CD14-positive monocyte (primary cell): ENCODE measurements at regions not wholly inside any gene's neighbourhood (a gene's known extent, or its start where the extent isn't known, plus 50 kb on each side); places are given as distances from the start of the nearest gene placed in this dataset.

ENCODE experiments used
- DNase-seq, 3 donors: peaks; one replicate each; pipeline ENCODE4 v3.0.0-alpha.2; 2011 to 2022
- H2AFZ ChIP-seq: 2 replicates; pipeline ENCODE4 v1.6.0; 2012; ENCODE audit warnings: mild to moderate bottlenecking, low read depth, low read length, inconsistent platforms; ENCODE audit not compliant: insufficient read depth, poor library complexity, severe bottlenecking
- H3K27ac ChIP-seq, 2 donors: 1 replicate in 1 of 2; 2 replicates in 1 of 2; pipeline ENCODE4 v1.5.1; 2012 to 2013; ENCODE audit warnings: low read length in 2 of 2, control low read depth in 1 of 2, inconsistent platforms in 1 of 2, low read depth in 1 of 2, mild to moderate bottlenecking in 1 of 2
- H3K27me3 ChIP-seq, 2 donors: one replicate each; pipeline versions ENCODE4 v1.6.0 to v1.6.1; 2011 to 2013; ENCODE audit warnings: low read length in 2 of 2; ENCODE audit not compliant: control insufficient read depth in 2 of 2, insufficient read depth in 2 of 2
- H3K36me3 ChIP-seq, 2 donors: replicated peaks in 1 of 2; 1 replicate in 1 of 2; 2 replicates in 1 of 2; pipeline versions ENCODE4 v1.5.1 to v1.6.1; 2012 to 2013; ENCODE audit warnings: low read length in 2 of 2, control low read depth in 1 of 2, inconsistent platforms in 1 of 2, mild to moderate bottlenecking in 1 of 2; ENCODE audit not compliant: insufficient read depth in 2 of 2, control insufficient read depth in 1 of 2
- H3K4me1 ChIP-seq, 2 donors: 1 replicate in 1 of 2; 2 replicates in 1 of 2; pipeline versions ENCODE4 v1.5.1 to v1.6.1; 2012 to 2013; ENCODE audit warnings: low read length in 2 of 2, control low read depth in 1 of 2, inconsistent platforms in 1 of 2, mild to moderate bottlenecking in 1 of 2, moderate library complexity in 1 of 2; ENCODE audit not compliant: insufficient read depth in 2 of 2, control insufficient read depth in 1 of 2
- H3K4me2 ChIP-seq: replicated peaks from 2 replicates; pipeline ENCODE3; 2012; ENCODE audit warnings: low read length, moderate library complexity, mild to moderate bottlenecking; ENCODE audit not compliant: poor library complexity, severe bottlenecking; ENCODE audit errors: extremely low read depth
- H3K4me3 ChIP-seq, 3 experiments: fragments of 200-600 bp in 1 of 3; sonication (generic) in 1 of 3; replicated peaks in 1 of 3; 1 replicate in 2 of 3; 2 replicates in 1 of 3; pipeline ENCODE4 v1.5.1; 2011 to 2013; ENCODE audit warnings: low read length in 3 of 3, mild to moderate bottlenecking in 3 of 3, control low read depth in 2 of 3, low read depth in 2 of 3, inconsistent platforms in 1 of 3, moderate library complexity in 1 of 3
- H3K79me2 ChIP-seq: 2 replicates; pipeline ENCODE4 v1.6.0; 2012; ENCODE audit warnings: mild to moderate bottlenecking, control low read depth, inconsistent platforms, low read length, moderate library complexity; ENCODE audit not compliant: insufficient read depth
- H3K9ac ChIP-seq: 2 replicates; pipeline ENCODE4 v1.6.0; 2017; ENCODE audit warnings: low read length, mild to moderate bottlenecking; ENCODE audit not compliant: insufficient read depth, poor library complexity, severe bottlenecking
- H3K9me3 ChIP-seq, 2 donors: replicated peaks in 1 of 2; 1 replicate in 1 of 2; 2 replicates in 1 of 2; pipeline versions ENCODE4 v1.5.1 to v1.6.1; 2012 to 2013; ENCODE audit warnings: low read length in 2 of 2, control low read depth in 1 of 2; ENCODE audit not compliant: control insufficient read depth in 1 of 2, insufficient read depth in 1 of 2
- H4K20me1 ChIP-seq: 2 replicates; pipeline ENCODE4 v1.6.0; 2012; ENCODE audit warnings: mild to moderate bottlenecking, low read length, control low read depth, moderate library complexity; ENCODE audit not compliant: insufficient read depth
- H3K27ac Mint-ChIP-seq, 7 donors: one replicate each; pipeline ENCODE4 v1.8.0; 2020; ENCODE audit warnings: mild to moderate bottlenecking in 7 of 7, mixed read lengths in 7 of 7, moderate library complexity in 6 of 7, inconsistent platforms in 2 of 7
- H3K27me3 Mint-ChIP-seq, 3 donors: one replicate each; pipeline ENCODE4 v1.8.0; 2021 to 2022; ENCODE audit warnings: low read depth in 3 of 3, mild to moderate bottlenecking in 3 of 3, mixed read lengths in 3 of 3, moderate library complexity in 3 of 3, inconsistent platforms in 1 of 3
- H3K36me3 Mint-ChIP-seq, 2 donors: one replicate each; pipeline ENCODE4 v1.8.0; 2020; ENCODE audit warnings: mixed read lengths in 2 of 2, inconsistent platforms in 1 of 2, mild to moderate bottlenecking in 1 of 2
- H3K4me1 Mint-ChIP-seq: one replicate; pipeline ENCODE4 v1.8.0; 2020; ENCODE audit warnings: mild to moderate bottlenecking, mixed read lengths
- H3K4me3 Mint-ChIP-seq, 2 donors: one replicate each; pipeline ENCODE4 v1.8.0; 2020; ENCODE audit warnings: mild to moderate bottlenecking in 2 of 2, mixed read lengths in 2 of 2, moderate library complexity in 1 of 2
- H3K9me3 Mint-ChIP-seq, 7 donors: one replicate each; pipeline ENCODE4 v1.8.0; 2020 to 2022; ENCODE audit warnings: mixed read lengths in 7 of 7, mild to moderate bottlenecking in 6 of 7, moderate library complexity in 6 of 7, inconsistent platforms in 2 of 7
- WGBS: methylation state at CpG from one replicate; pipeline ENCODE4 v1.1.5; 2013; ENCODE audit warnings: missing lambda C conversion rate; ENCODE audit not compliant: insufficient coverage; 5-methylcytosine and 5-hydroxymethylcytosine counted together
- intact Hi-C, 2 donors: fragments of 100-400 bp; cut with micrococcal nuclease; formaldehyde crosslinking; loops; one replicate each; pipeline versions ENCODE4 v1.15.0 to v1.15.1; 2023
- TF ChIP-seq, protein P1 (sequence below): fragments of 200-600 bp; IDR thresholded peaks from one replicate; pipeline ENCODE4 v1.8.0; 2022; ENCODE audit warnings: antibody characterized with exemption, mild to moderate bottlenecking

DNA sequence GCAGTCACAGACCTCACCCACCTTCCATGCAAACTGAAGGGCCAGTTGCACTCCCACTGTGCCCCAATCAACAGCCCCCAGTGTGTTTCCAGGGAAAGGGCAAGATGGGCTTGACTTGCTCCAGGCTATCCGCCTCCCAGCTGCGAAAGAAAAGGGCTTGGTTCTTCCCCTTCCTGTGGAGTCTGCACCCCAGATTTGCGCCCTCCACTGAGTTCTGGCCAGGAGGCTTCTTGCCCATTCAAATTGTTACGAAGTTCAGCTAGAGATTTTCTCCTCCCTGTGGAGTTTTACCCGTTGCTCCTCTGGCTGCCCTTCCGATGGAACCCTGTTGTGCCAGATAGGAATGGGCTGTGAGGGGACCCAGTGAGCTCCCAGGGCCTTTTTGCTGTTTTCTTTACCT lies 1096.9 kb upstream of the ALCAM start:
- Histone ChIP-seq H3K79me2 (no peaks in the 10 kb centered on the region), H3K4me2 (no peak overlapping the region), H3K36me3 (no peaks in the 10 kb centered on the region), H3K4me1 (no peaks in the 10 kb centered on the region), H3K4me3 (no peak overlapping the region), H3K27ac (no peak overlapping the region), H4K20me1 (no peaks in the 10 kb centered on the region), H3K9ac (no peak overlapping the region), H3K27me3 (no peaks in the 10 kb centered on the region), H3K9me3 (peaks cover 0 to 7% of the 10 kb centered on the region in 2 donors), H2AFZ (no peak overlapping the region)
- intact Hi-C loops, result no loop called here
- Mint-ChIP-seq H3K4me1 (no peaks in the 10 kb centered on the region), H3K4me3 (no peak overlapping the region), H3K9me3 (peaks cover 0 to 12% (median 5%) of the 10 kb centered on the region in 7 donors), H3K27me3 (no peaks in the 10 kb centered on the region), H3K36me3 (no peaks in the 10 kb centered on the region), H3K27ac (no peak overlapping the region)
- DNase-seq, result no peak
- WGBS, result 96% methylated on average over 4 of the region's 6 CpGs
- TF ChIP-seq, protein P1, sequence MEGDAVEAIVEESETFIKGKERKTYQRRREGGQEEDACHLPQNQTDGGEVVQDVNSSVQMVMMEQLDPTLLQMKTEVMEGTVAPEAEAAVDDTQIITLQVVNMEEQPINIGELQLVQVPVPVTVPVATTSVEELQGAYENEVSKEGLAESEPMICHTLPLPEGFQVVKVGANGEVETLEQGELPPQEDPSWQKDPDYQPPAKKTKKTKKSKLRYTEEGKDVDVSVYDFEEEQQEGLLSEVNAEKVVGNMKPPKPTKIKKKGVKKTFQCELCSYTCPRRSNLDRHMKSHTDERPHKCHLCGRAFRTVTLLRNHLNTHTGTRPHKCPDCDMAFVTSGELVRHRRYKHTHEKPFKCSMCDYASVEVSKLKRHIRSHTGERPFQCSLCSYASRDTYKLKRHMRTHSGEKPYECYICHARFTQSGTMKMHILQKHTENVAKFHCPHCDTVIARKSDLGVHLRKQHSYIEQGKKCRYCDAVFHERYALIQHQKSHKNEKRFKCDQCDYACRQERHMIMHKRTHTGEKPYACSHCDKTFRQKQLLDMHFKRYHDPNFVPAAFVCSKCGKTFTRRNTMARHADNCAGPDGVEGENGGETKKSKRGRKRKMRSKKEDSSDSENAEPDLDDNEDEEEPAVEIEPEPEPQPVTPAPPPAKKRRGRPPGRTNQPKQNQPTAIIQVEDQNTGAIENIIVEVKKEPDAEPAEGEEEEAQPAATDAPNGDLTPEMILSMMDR, result no peak

DNA sequence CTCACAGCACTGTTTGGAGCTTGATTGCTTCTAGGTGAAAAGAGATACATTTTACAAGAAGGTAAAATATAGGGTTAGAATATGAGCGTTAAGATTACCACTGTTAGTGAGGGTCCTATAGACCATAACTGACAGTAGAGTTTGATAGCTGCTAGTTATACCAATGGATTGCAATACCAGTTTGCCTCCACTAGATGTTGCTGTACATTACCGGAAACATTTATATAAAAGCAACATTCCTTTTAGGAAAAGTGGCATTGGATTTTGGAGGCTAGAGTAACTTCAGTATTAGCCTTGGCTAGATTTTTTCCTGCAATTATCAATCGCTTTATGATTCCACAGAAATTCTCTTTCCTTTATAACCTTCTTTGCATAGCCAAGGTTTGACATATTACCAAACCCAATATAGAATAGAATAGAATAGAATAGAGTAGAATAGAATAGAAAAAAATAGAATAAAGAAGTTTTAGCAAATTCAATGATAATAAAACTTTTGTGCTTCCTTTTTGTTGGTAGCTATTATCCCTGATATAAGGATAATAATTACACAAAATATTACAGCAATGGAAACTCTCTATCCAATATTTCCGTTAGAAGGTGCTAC lies 1093.6 kb upstream of the ALCAM start:
- Histone ChIP-seq H3K27me3 (no peaks in the 10 kb centered on the region), H3K4me3 (no peak overlapping the region), H3K27ac (no peak overlapping the region), H3K36me3 (no peaks in the 10 kb centered on the region), H3K9me3 (peaks cover 16 to 21% of the 10 kb centered on the region in 2 donors), H3K4me1 (no peaks in the 10 kb centered on the region), H3K4me2 (no peak overlapping the region), H4K20me1 (no peaks in the 10 kb centered on the region), H3K79me2 (no peaks in the 10 kb centered on the region), H3K9ac (no peak overlapping the region), H2AFZ (no peak overlapping the region)
- Mint-ChIP-seq H3K36me3 (no peaks in the 10 kb centered on the region), H3K27ac (no peak overlapping the region), H3K4me1 (no peaks in the 10 kb centered on the region), H3K4me3 (no peak overlapping the region), H3K27me3 (no peaks in the 10 kb centered on the region), H3K9me3 (peaks cover 0 to 24% (median 9%) of the 10 kb centered on the region in 7 donors)
- TF ChIP-seq, protein P1, result peak; percentile 37
- intact Hi-C loops, result no loop called here
- DNase-seq, result no peak
- no CpG with 5 or more reads among the region's 4 CpGs for WGBS
